IMR-90 (cell line): ENCODE measurements at regions not wholly inside any gene's neighbourhood (a gene's known extent, or its start where the extent isn't known, plus 50 kb on each side); places are given as distances from the start of the nearest gene placed in this dataset.

Experiments
- ATAC-seq: fragments of 200-7000 bp; cut with Tn5 transposase; 2 replicates; pipeline ENCODE4 v1.9.1; 2020; ENCODE audit warnings: low read depth, mild to moderate bottlenecking, moderate library complexity
- BruUV-seq: library from RNA; stranded (reverse); fragments of 400-500 nt; replicated peaks from 2 replicates; lab custom pipeline; 2021; lab: Mats Ljungman, UMichigan
- CTCF ChIA-PET: fragments of 300-600 bp; formaldehyde crosslinking; extraction: SDS; loops from one replicate; lab custom pipeline; 2021; ENCODE audit warnings: antibody characterized with exemption; lab: Yijun Ruan, JAX
- POLR2A ChIA-PET: fragments of 300-600 bp; sonication (Branson Sonifier 250); formaldehyde crosslinking; loops from one replicate; lab custom pipeline; 2022; ENCODE audit warnings: antibody characterized with exemption; ENCODE audit not compliant: unreplicated experiment; lab: Charles Lee
- DNase-seq: peaks from one replicate; pipeline ENCODE4 v3.0.0; 2013
- H2AFZ ChIP-seq: replicated peaks from 2 replicates; pipeline ENCODE3; 2013; ENCODE audit warnings: low read length, mild to moderate bottlenecking; ENCODE audit not compliant: poor library complexity
- H2AK5ac ChIP-seq: 2 replicates; pipeline ENCODE4 v1.6.1; 2013; ENCODE audit warnings: low read depth, low read length, inconsistent platforms
- H2AK9ac ChIP-seq: replicated peaks from 2 replicates; pipeline ENCODE3; 2013; ENCODE audit warnings: mild to moderate bottlenecking, low read depth, low read length, moderate library complexity; ENCODE audit not compliant: poor library complexity
- H2BK120ac ChIP-seq: 2 replicates; pipeline ENCODE4 v1.6.1; 2013; ENCODE audit warnings: low read depth, low read length, inconsistent platforms
- H2BK15ac ChIP-seq: 3 replicates; pipeline ENCODE4 v1.6.1; 2013; ENCODE audit warnings: low read depth, low read length, inconsistent platforms
- H2BK20ac ChIP-seq: 2 replicates; pipeline ENCODE4 v1.6.1; 2013; ENCODE audit warnings: low read depth, mild to moderate bottlenecking, inconsistent platforms, low read length, moderate library complexity
- H2BK5ac ChIP-seq: 2 replicates; pipeline ENCODE4 v1.6.1; 2013; ENCODE audit warnings: mild to moderate bottlenecking, low read depth, low read length, inconsistent platforms; ENCODE audit not compliant: poor library complexity, severe bottlenecking
- H3K14ac ChIP-seq: replicated peaks from 2 replicates; pipeline ENCODE4 v1.6.1; 2013; ENCODE audit warnings: low read depth, low read length, inconsistent platforms
- H3K18ac ChIP-seq: 2 replicates; pipeline ENCODE4 v1.6.1; 2013; ENCODE audit warnings: low read depth, low read length, control low read depth
- H3K23ac ChIP-seq: 2 replicates; pipeline ENCODE4 v1.6.1; 2013; ENCODE audit warnings: low read depth, low read length, inconsistent platforms
- H3K27ac ChIP-seq: 2 replicates; pipeline ENCODE4 v1.5.1; 2013; ENCODE audit warnings: mild to moderate bottlenecking, control low read depth, low read length; ENCODE audit not compliant: insufficient read depth
- H3K27me3 ChIP-seq: 2 replicates; pipeline ENCODE4 v1.6.1; 2013; ENCODE audit warnings: low read length; ENCODE audit not compliant: control insufficient read depth, insufficient read depth
- H3K36me3 ChIP-seq: 2 replicates; pipeline ENCODE4 v1.6.1; 2013; ENCODE audit warnings: low read length, mixed read lengths; ENCODE audit not compliant: control insufficient read depth, insufficient read depth
- H3K4ac ChIP-seq: 2 replicates; pipeline ENCODE4 v1.6.1; 2013; ENCODE audit warnings: low read depth, low read length, inconsistent platforms
- H3K4me1 ChIP-seq: 2 replicates; pipeline ENCODE4 v1.6.1; 2013; ENCODE audit warnings: low read length, mixed read lengths; ENCODE audit not compliant: control insufficient read depth, insufficient read depth
- H3K4me2 ChIP-seq: 2 replicates; pipeline ENCODE4 v1.6.1; 2013; ENCODE audit warnings: low read depth, mild to moderate bottlenecking, control low read depth, low read length, moderate library complexity
- H3K4me3 ChIP-seq: 2 replicates; pipeline ENCODE4 v1.5.1; 2013; ENCODE audit warnings: low read depth, mild to moderate bottlenecking, control low read depth, low read length, moderate library complexity; ENCODE audit not compliant: insufficient read depth
- H3K56ac ChIP-seq: 2 replicates; pipeline ENCODE4 v1.6.1; 2013; ENCODE audit warnings: low read length, inconsistent platforms; ENCODE audit not compliant: insufficient read depth; ENCODE audit errors: extremely low read depth
- H3K79me1 ChIP-seq, 2 experiments: 2 replicates each; pipeline ENCODE4 v1.6.1; 2013; ENCODE audit warnings: low read length in 2 of 2, inconsistent platforms in 1 of 2, low read depth in 1 of 2
- H3K9ac ChIP-seq: 2 replicates; pipeline ENCODE4 v1.6.1; 2013; ENCODE audit warnings: low read depth, low read length, control low read depth
- H3K9me1 ChIP-seq: 2 replicates; pipeline ENCODE4 v1.6.1; 2013; ENCODE audit warnings: low read length, inconsistent platforms; ENCODE audit not compliant: insufficient read depth
- H3K9me3 ChIP-seq: 2 replicates; pipeline ENCODE4 v1.6.1; 2013; ENCODE audit warnings: low read length; ENCODE audit not compliant: control insufficient read depth, insufficient read depth
- H4K20me1 ChIP-seq: 2 replicates; pipeline ENCODE4 v1.6.1; 2013; ENCODE audit warnings: low read length, inconsistent platforms; ENCODE audit not compliant: insufficient read depth
- H4K5ac ChIP-seq: 2 replicates; pipeline ENCODE4 v1.6.1; 2013; ENCODE audit warnings: mild to moderate bottlenecking, low read depth, low read length, control low read depth
- H4K8ac ChIP-seq, 2 experiments: 2 replicates each; pipeline ENCODE4 v1.6.1; 2013; ENCODE audit warnings: low read depth in 2 of 2, low read length in 2 of 2, control low read depth in 1 of 2, inconsistent platforms in 1 of 2
- H4K91ac ChIP-seq: 2 replicates; pipeline ENCODE4 v1.6.1; 2013; ENCODE audit warnings: low read depth, low read length, inconsistent platforms; ENCODE audit not compliant: insufficient read depth
- BHLHE40 ChIP-seq: fragments of 150-350 bp; IDR thresholded peaks from 2 replicates; pipeline ENCODE4 v1.6.1; 2016; ENCODE audit warnings: mild to moderate bottlenecking, low read depth, low read length
- CEBPB ChIP-seq: IDR thresholded peaks from 2 replicates; pipeline ENCODE4 v1.6.1; 2012; ENCODE audit warnings: low read depth, low read length, improper control_type of control experiment
- CHD1 ChIP-seq: IDR thresholded peaks from 2 replicates; pipeline ENCODE4 v1.6.1; 2012; ENCODE audit warnings: low read depth, low read length, improper control_type of control experiment
- CTCF ChIP-seq: conservative IDR thresholded peaks from 2 replicates; pipeline ENCODE4 v1.5.1; 2012; ENCODE audit warnings: mild to moderate bottlenecking, low read depth, low read length, improper control_type of control experiment
- ELK1 ChIP-seq: fragments of 150-350 bp; IDR thresholded peaks from 2 replicates; pipeline ENCODE4 v1.6.1; 2016; ENCODE audit warnings: low read depth, mild to moderate bottlenecking, low read length, moderate library complexity, borderline replicate concordance
- FOS ChIP-seq: fragments of 150-350 bp; IDR thresholded peaks from 2 replicates; pipeline ENCODE4 v1.6.1; 2016; ENCODE audit warnings: low read depth, low read length
- MAFK ChIP-seq: IDR thresholded peaks from 2 replicates; pipeline ENCODE4 v1.6.1; 2012; ENCODE audit warnings: low read depth, low read length, improper control_type of control experiment
- MAZ ChIP-seq: IDR thresholded peaks from 2 replicates; pipeline ENCODE4 v1.6.1; 2012; ENCODE audit warnings: low read depth, mild to moderate bottlenecking, low read length, improper control_type of control experiment, moderate library complexity, borderline replicate concordance
- MXI1 ChIP-seq: IDR thresholded peaks from 2 replicates; pipeline ENCODE4 v1.6.1; 2012; ENCODE audit warnings: low read depth, mild to moderate bottlenecking, low read length, moderate library complexity, borderline replicate concordance
- NFE2L2 ChIP-seq: fragments of 150-350 bp; IDR thresholded peaks from 2 replicates; pipeline ENCODE4 v1.6.1; 2016; ENCODE audit warnings: low read depth, mild to moderate bottlenecking, low read length
- RAD21 ChIP-seq: IDR thresholded peaks from 2 replicates; pipeline ENCODE4 v1.6.1; 2012; ENCODE audit warnings: low read length, improper control_type of control experiment
- RFX5 ChIP-seq: IDR thresholded peaks from 2 replicates; pipeline ENCODE4 v1.8.0; 2012; ENCODE audit warnings: low read depth, mild to moderate bottlenecking, low read length, moderate library complexity
- SMC3 ChIP-seq: fragments of 150-350 bp; IDR thresholded peaks from 2 replicates; pipeline ENCODE4 v1.6.1; 2016; ENCODE audit warnings: low read depth, mild to moderate bottlenecking, antibody characterized with exemption, low read length, moderate library complexity
- USF2 ChIP-seq: fragments of 150-350 bp; IDR thresholded peaks from 2 replicates; pipeline ENCODE4 v1.6.1; 2017; ENCODE audit warnings: mild to moderate bottlenecking, antibody characterized with exemption, low read length, low read depth
- WGBS, 2 experiments: methylation state at CpG; one replicate each; pipeline versions ENCODE4 v1.1.5 to v1.1.7; 2013; ENCODE audit warnings: missing lambda C conversion rate in 2 of 2; ENCODE audit not compliant: insufficient read length in 1 of 2; ENCODE audit errors: extremely low coverage in 2 of 2; 5-methylcytosine and 5-hydroxymethylcytosine counted together
- dilution Hi-C: fragments of 300-500 bp; cut with HindIII; formaldehyde crosslinking; loops from one replicate; pipeline ENCODE4 v1.14.3; 2018; ENCODE audit warnings: low sequenced_read_pairs; ENCODE audit not compliant: unreplicated experiment
- in situ Hi-C: fragments of 300-500 bp; cut with MboI; formaldehyde crosslinking; loops from 3 replicates; pipeline ENCODE4 v1.14.3; 2019; ENCODE audit warnings: low sequenced_read_pairs, inconsistent platforms, mixed read lengths
- intact Hi-C: fragments of 100-400 bp; cut with micrococcal nuclease; formaldehyde crosslinking; loops from 2 replicates; pipeline ENCODE4 v1.10.0; 2022

- Histone ChIP-seq H2AK9ac (no peak overlapping the region), H4K20me1 (no peaks in the 10 kb centered on the region), H4K91ac (no peak overlapping the region), H3K27me3 (no peaks in the 10 kb centered on the region), H3K4me1 (peaks cover 6% of the 10 kb centered on the region; the same call in 1 of the 2 replicates), H3K4ac (no peak overlapping the region), H3K23ac (no peak overlapping the region), H3K9me1 (no peaks in the 10 kb centered on the region), H2AK5ac (no peak overlapping the region), H2BK120ac (no peak overlapping the region), H3K14ac (no peak overlapping the region), H2BK20ac (no peak overlapping the region), H3K36me3 (no peaks in the 10 kb centered on the region), H4K8ac (no peak overlapping the region), H3K4me2 (no peak overlapping the region), H3K18ac (no peak overlapping the region), H3K9ac (no peak overlapping the region), H3K79me1 (peaks cover 0 to 5% of the 10 kb centered on the region in 2 experiments; a peak in 1 of 4 replicates), H3K9me3 (no peaks in the 10 kb centered on the region), H2BK15ac (no peak overlapping the region), H3K27ac (no peak overlapping the region), H3K4me3 (no peak overlapping the region), H3K56ac (no peak overlapping the region), H4K5ac (no peak overlapping the region), H2AFZ (no peak overlapping the region), H2BK5ac (no peak overlapping the region)
- DNase-seq (no peak), ATAC-seq (no peak)
- TF ChIP-seq RFX5 (no peak), MXI1 (no peak), MAFK (no peak), BHLHE40 (no peak), RAD21 (no peak), CTCF (no peak), USF2 (no peak), MAZ (no peak), FOS (no peak), CEBPB (no peak), SMC3 (no peak), ELK1 (no peak), NFE2L2 (no peak), CHD1 (no peak)
- no TSS peak for BruUV-seq
- CTCF ChIA-PET, result no interaction called here
- in situ Hi-C loops (no loop called here), dilution Hi-C loops (no loop called here), intact Hi-C loops (no loop called here)
- POLR2A ChIA-PET, result no interaction called here
- WGBS, 2 experiments, result no CpG with 5 or more reads among the region's 4 CpGs
Measured at GRCh38 chr3:117750674-117751269, 1041.2 kb downstream of the TUSC7 start.
